IMR-90 (cell line): ENCODE measurements at regions not wholly inside any gene's neighbourhood (a gene's known extent, or its start where the extent isn't known, plus 50 kb on each side); places are given as distances from the start of the nearest gene placed in this dataset.

Experiments
- BHLHE40 ChIP-seq: fragments of 150-350 bp; IDR thresholded peaks from 2 replicates; pipeline ENCODE4 v1.6.1; 2016; ENCODE audit warnings: mild to moderate bottlenecking, low read depth, low read length
- CEBPB ChIP-seq: IDR thresholded peaks from 2 replicates; pipeline ENCODE4 v1.6.1; 2012; ENCODE audit warnings: low read depth, low read length, improper control_type of control experiment
- CHD1 ChIP-seq: IDR thresholded peaks from 2 replicates; pipeline ENCODE4 v1.6.1; 2012; ENCODE audit warnings: low read depth, low read length, improper control_type of control experiment
- MAFK ChIP-seq: IDR thresholded peaks from 2 replicates; pipeline ENCODE4 v1.6.1; 2012; ENCODE audit warnings: low read depth, low read length, improper control_type of control experiment
- MXI1 ChIP-seq: IDR thresholded peaks from 2 replicates; pipeline ENCODE4 v1.6.1; 2012; ENCODE audit warnings: low read depth, mild to moderate bottlenecking, low read length, moderate library complexity, borderline replicate concordance
- POLR2A ChIP-seq: IDR thresholded peaks from 2 replicates; pipeline ENCODE4 v1.6.1; 2012; ENCODE audit warnings: mild to moderate bottlenecking, low read depth, low read length
- RAD21 ChIP-seq: IDR thresholded peaks from 2 replicates; pipeline ENCODE4 v1.6.1; 2012; ENCODE audit warnings: low read length, improper control_type of control experiment
- RCOR1 ChIP-seq: IDR thresholded peaks from 2 replicates; pipeline ENCODE4 v1.6.1; 2012; ENCODE audit warnings: mild to moderate bottlenecking, low read length, improper control_type of control experiment; ENCODE audit not compliant: insufficient replicate concordance
- RFX5 ChIP-seq: IDR thresholded peaks from 2 replicates; pipeline ENCODE4 v1.8.0; 2012; ENCODE audit warnings: low read depth, mild to moderate bottlenecking, low read length, moderate library complexity
- SMC3 ChIP-seq: fragments of 150-350 bp; IDR thresholded peaks from 2 replicates; pipeline ENCODE4 v1.6.1; 2016; ENCODE audit warnings: low read depth, mild to moderate bottlenecking, antibody characterized with exemption, low read length, moderate library complexity
- TF ChIP-seq, protein P1 (sequence below): conservative IDR thresholded peaks from 2 replicates; pipeline ENCODE4 v1.5.1; 2012; ENCODE audit warnings: mild to moderate bottlenecking, low read depth, low read length, improper control_type of control experiment
- TF ChIP-seq, protein P2 (sequence below): fragments of 150-350 bp; IDR thresholded peaks from 2 replicates; pipeline ENCODE4 v1.6.1; 2016; ENCODE audit warnings: low read depth, mild to moderate bottlenecking, low read length, moderate library complexity, borderline replicate concordance
- TF ChIP-seq, protein P3 (sequence below): fragments of 150-350 bp; IDR thresholded peaks from 2 replicates; pipeline ENCODE4 v1.6.1; 2017; ENCODE audit warnings: mild to moderate bottlenecking, antibody characterized with exemption, low read length, low read depth

DNA sequence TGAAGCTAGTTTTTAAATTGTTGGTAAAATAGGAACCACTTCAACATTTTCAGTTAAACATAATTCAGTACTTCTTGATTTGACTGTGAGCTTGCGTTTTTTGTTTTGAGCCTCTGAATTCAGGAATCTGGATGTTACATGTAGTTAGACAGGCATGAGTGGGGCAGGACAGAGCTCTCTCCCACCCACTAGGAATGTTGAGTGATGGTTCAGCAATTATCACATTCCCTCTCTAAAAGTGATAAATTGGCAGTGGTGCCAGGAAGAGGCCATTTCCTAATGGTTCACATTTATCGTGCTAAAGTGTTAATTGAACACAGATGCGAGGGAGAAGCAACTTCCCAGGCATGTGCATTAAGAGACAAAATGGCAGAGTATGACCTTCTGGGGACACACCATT, 465.5 kb upstream of the HTR1E start:
- TF ChIP-seq, protein P1, sequence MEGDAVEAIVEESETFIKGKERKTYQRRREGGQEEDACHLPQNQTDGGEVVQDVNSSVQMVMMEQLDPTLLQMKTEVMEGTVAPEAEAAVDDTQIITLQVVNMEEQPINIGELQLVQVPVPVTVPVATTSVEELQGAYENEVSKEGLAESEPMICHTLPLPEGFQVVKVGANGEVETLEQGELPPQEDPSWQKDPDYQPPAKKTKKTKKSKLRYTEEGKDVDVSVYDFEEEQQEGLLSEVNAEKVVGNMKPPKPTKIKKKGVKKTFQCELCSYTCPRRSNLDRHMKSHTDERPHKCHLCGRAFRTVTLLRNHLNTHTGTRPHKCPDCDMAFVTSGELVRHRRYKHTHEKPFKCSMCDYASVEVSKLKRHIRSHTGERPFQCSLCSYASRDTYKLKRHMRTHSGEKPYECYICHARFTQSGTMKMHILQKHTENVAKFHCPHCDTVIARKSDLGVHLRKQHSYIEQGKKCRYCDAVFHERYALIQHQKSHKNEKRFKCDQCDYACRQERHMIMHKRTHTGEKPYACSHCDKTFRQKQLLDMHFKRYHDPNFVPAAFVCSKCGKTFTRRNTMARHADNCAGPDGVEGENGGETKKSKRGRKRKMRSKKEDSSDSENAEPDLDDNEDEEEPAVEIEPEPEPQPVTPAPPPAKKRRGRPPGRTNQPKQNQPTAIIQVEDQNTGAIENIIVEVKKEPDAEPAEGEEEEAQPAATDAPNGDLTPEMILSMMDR: no peak
- TF ChIP-seq RFX5 (no peak), SMC3 (no peak), CEBPB (no peak), RCOR1 (no peak), POLR2A (no peak), MAFK (no peak), BHLHE40 (no peak), MXI1 (no peak), CHD1 (no peak), RAD21 (no peak)
- TF ChIP-seq, protein P2, sequence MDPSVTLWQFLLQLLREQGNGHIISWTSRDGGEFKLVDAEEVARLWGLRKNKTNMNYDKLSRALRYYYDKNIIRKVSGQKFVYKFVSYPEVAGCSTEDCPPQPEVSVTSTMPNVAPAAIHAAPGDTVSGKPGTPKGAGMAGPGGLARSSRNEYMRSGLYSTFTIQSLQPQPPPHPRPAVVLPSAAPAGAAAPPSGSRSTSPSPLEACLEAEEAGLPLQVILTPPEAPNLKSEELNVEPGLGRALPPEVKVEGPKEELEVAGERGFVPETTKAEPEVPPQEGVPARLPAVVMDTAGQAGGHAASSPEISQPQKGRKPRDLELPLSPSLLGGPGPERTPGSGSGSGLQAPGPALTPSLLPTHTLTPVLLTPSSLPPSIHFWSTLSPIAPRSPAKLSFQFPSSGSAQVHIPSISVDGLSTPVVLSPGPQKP: no peak
- TF ChIP-seq, protein P3, sequence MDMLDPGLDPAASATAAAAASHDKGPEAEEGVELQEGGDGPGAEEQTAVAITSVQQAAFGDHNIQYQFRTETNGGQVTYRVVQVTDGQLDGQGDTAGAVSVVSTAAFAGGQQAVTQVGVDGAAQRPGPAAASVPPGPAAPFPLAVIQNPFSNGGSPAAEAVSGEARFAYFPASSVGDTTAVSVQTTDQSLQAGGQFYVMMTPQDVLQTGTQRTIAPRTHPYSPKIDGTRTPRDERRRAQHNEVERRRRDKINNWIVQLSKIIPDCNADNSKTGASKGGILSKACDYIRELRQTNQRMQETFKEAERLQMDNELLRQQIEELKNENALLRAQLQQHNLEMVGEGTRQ: no peak
